Heart left ventricle (tissue), 16 donors: ENCODE measurements at regions not wholly inside any gene's neighbourhood (a gene's known extent, or its start where the extent isn't known, plus 50 kb on each side); places are given as distances from the start of the nearest gene placed in this dataset.

Experiments used
- ATAC-seq, 4 donors: fragments of 200-7000 bp; cut with Tn5 transposase; one replicate each; pipeline ENCODE4 v1.9.1; 2020 to 2022; ENCODE audit warnings: moderate library complexity in 4 of 4, mild to moderate bottlenecking in 3 of 4, moderate number of reproducible peaks in 1 of 4
- DNase-seq, 5 donors: peaks; one replicate each; pipeline ENCODE4 v3.0.0-alpha.2; 2020
- H3K27ac ChIP-seq, 12 donors: fragments of 200-600 bp; sonication (generic) in 4 of 12; one replicate each; pipeline versions ENCODE4 v1.5.0 to v1.8.0; 2016 to 2022; ENCODE audit warnings: mild to moderate bottlenecking in 2 of 12
- H3K27me3 ChIP-seq, 9 donors: fragments of 200-600 bp; sonication (generic) in 2 of 9; one replicate each; pipeline versions ENCODE4 v1.5.1 to v1.8.0; 2016 to 2022; ENCODE audit warnings: mild to moderate bottlenecking in 3 of 9
- H3K36me3 ChIP-seq, 9 donors: fragments of 200-600 bp; sonication (generic) in 2 of 9; one replicate each; pipeline versions ENCODE4 v1.5.0 to v1.8.0; 2018 to 2022; ENCODE audit warnings: mild to moderate bottlenecking in 2 of 9
- H3K4me1 ChIP-seq, 12 donors: fragments of 200-600 bp; sonication (generic) in 4 of 12; one replicate each; pipeline versions ENCODE4 v1.5.0 to v1.8.0; 2016 to 2022; ENCODE audit warnings: mild to moderate bottlenecking in 3 of 12
- H3K4me3 ChIP-seq, 12 donors: fragments of 200-600 bp; sonication (generic) in 4 of 12; one replicate each; pipeline versions ENCODE4 v1.5.0 to v1.8.0; 2017 to 2022; ENCODE audit warnings: mild to moderate bottlenecking in 9 of 12, moderate library complexity in 4 of 12
- H3K9me3 ChIP-seq, 12 donors: fragments of 200-600 bp; sonication (generic) in 4 of 12; one replicate each; pipeline versions ENCODE4 v1.5.0 to v1.8.0; 2016 to 2022; ENCODE audit warnings: mild to moderate bottlenecking in 1 of 12
- POLR2A ChIP-seq, 2 donors: fragments of 450-650 bp; IDR thresholded peaks; one replicate each; pipeline ENCODE4 v1.6.1; 2017; ENCODE audit warnings: antibody characterized with exemption in 2 of 2, mild to moderate bottlenecking in 2 of 2, moderate library complexity in 2 of 2
- WGBS, 4 donors: extraction: QIAGEN DNeasy Blood & Tissue Kit in 2 of 4; methylation state at CpG; one replicate each; pipeline versions ENCODE4 v1.1.5 to v1.1.7; 2013 to 2018; 5-methylcytosine and 5-hydroxymethylcytosine counted together
- intact Hi-C, 10 donors: fragments of 100-400 bp; cut with DNase I; formaldehyde crosslinking; loops; one replicate each; pipeline versions ENCODE4 v1.11.1 to v1.14.2; 2022
- TF ChIP-seq, protein P1 (sequence below), 12 donors: fragments of 200-600 bp; sonication (generic) in 4 of 12; IDR thresholded peaks; one replicate each; pipeline versions ENCODE4 v1.5.0 to v1.8.0; 2018 to 2022; ENCODE audit warnings: antibody characterized with exemption in 12 of 12, mild to moderate bottlenecking in 5 of 12
- donor health status: ischemic (EF 13 %, LVEDD 7.1; RV severe dilation, severe dysfunction).
- donor health status: healthy with polysubstance abuse.
- donor health status: DM: no; HTN: yes; CAD: no.
- donor health status: DM: no; HTN: no; CAD: no.
- donor health status: ischemic (EF 25% LVEDD 6.9; RV normal size, moderate dysfunction).
- donor health status: ischemic (EF 25% LVEDD 5.7; RV mildly dilated, moderate dysfunction).
- donor health status: healthy.
- donor health status: DM: yes; HTN: yes; CAD: no.
- donor health status: ischemic (EF 35%, LVEDD 5.7; RV mildly dilated, moderate dysfunction).
- donor health status: nonischemic (EF 11% LVEDD 7.7; RV severe dilation, severe dysfunction).
- donor health status: DM: yes; HTN: yes; CAD: no.
- donor health status: PGD.
- donor health status: ischemic (EF 29% LVEDD 5.4; RV normal size, mild dysfunction).
- donor health status: nonischemic (EF 23%, LVEDD 6.1; RV moderate dilation, normal function).

DNA sequence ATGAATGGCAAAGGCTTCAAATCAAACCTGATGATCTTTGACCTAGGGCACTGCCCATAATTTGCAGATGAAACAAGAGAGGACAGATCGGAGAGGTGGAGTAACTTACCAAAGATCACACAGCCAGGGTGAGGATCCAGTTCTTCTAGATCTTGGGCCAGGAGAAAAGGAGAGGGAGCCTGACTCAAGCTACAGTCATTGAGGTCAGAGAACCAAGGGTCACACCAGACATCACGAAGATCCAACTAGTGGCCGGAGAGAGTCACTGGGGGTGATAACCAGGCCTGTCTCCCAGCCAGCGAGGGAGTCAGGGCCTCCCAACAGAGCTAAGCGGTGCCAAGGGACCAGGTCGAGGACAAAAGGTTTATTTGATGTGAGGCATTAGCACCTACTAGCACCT, 115.0 kb downstream of the RIPK4 start:
- H3K4me3 ChIP-seq: no peak overlapping the region
- peaks cover 0 to 5% (median 0%) of the 10 kb centered on the region in 9 donors for H3K27me3 ChIP-seq
- no peak overlapping the region for H3K27ac ChIP-seq
- no peaks in the 10 kb centered on the region for H3K36me3 ChIP-seq
- DNase-seq (no peak), ATAC-seq (no peak)
- H3K9me3 ChIP-seq: no peaks in the 10 kb centered on the region
- TF ChIP-seq, protein P1, sequence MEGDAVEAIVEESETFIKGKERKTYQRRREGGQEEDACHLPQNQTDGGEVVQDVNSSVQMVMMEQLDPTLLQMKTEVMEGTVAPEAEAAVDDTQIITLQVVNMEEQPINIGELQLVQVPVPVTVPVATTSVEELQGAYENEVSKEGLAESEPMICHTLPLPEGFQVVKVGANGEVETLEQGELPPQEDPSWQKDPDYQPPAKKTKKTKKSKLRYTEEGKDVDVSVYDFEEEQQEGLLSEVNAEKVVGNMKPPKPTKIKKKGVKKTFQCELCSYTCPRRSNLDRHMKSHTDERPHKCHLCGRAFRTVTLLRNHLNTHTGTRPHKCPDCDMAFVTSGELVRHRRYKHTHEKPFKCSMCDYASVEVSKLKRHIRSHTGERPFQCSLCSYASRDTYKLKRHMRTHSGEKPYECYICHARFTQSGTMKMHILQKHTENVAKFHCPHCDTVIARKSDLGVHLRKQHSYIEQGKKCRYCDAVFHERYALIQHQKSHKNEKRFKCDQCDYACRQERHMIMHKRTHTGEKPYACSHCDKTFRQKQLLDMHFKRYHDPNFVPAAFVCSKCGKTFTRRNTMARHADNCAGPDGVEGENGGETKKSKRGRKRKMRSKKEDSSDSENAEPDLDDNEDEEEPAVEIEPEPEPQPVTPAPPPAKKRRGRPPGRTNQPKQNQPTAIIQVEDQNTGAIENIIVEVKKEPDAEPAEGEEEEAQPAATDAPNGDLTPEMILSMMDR (IDR thresholded peaks at IDR 0.05): no peak
- no peak for TF ChIP-seq POLR2A (IDR thresholded peaks at IDR 0.05)
- intact Hi-C loops: loop anchor here in 1 of 10 donors (10.0 kb wide), 1 partner anchor 63 kb away; no protein-coding TSS in a partner anchor
- WGBS, 4 donors: 84 to 91% (median 89%) methylated on average over 6 of the region's 6 CpGs
- H3K4me1 ChIP-seq: peaks cover 0 to 25% (median 6%) of the 10 kb centered on the region in 12 donors

DNA sequence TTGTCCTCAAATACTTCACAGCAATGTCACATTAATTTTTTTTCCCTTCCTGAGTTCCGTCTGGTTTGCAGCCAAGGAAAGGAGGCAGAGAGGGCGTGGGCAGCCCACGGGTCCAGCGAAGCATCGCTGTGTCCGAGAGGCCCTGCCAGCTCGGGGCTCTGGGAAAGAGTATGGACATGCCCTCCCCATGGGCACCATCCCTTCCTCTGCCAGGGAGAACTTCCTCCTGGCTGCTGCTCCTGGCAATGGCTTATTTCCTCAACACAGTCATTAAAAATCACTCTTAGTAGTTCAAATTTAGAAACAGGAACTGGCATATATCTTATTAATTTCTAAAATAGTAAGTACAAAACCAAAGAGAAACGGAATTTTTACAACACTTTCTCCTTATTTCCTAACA, 115.4 kb downstream of the RIPK4 start:
- Histone ChIP-seq H3K4me1 (peaks cover 0 to 25% (median 6%) of the 10 kb centered on the region in 12 donors), H3K27me3 (peaks cover 0 to 5% (median 0%) of the 10 kb centered on the region in 9 donors), H3K4me3 (no peak overlapping the region), H3K36me3 (no peaks in the 10 kb centered on the region), H3K9me3 (no peaks in the 10 kb centered on the region), H3K27ac (no peak overlapping the region)
- intact Hi-C loops: loop anchor here in 1 of 10 donors (10.0 kb wide), 1 partner anchor 63 kb away; no protein-coding TSS in a partner anchor
- no peak for TF ChIP-seq POLR2A (IDR thresholded peaks at IDR 0.05)
- TF ChIP-seq, protein P1 (IDR thresholded peaks at IDR 0.05): no peak
- WGBS, 4 donors: 29 to 46% (median 39%) methylated on average over 8 of the region's 8 CpGs
- ATAC-seq: no peak
- no peak for DNase-seq

DNA sequence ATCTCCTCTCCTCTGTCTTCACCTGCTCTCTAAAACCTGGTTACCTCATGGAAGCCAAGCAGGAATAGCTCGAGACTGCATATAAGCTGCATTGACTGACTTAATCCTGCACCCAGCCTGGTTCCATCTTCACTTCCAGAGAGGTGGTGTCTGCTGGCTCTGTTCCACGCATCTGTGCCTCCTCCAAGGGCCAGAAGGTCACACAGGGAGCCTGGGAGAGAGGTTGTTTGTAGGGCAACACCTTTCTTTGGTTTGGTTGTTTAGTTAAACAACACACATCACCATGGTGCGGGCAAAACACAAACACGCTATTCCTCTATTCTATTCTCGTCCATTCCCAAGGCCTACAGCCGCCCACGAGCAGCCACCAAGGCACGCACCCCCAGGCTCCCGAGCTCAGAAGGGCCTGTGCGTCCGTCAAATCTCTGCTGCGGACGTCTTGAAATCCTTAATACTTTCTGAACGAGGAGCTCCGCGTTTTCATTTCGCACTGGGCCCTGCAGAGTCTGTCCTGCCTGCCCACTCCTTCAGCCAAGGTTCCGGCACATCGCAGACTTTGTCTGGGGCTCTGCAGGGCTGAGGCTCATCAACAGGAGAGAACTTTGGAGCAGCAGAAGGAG, 116.2 kb downstream of the RIPK4 start:
- Histone ChIP-seq H3K4me3 (no peak overlapping the region), H3K27me3 (peaks cover 0 to 5% (median 0%) of the 10 kb centered on the region in 9 donors), H3K4me1 (peaks cover 0 to 25% (median 6%) of the 10 kb centered on the region in 12 donors), H3K27ac (no peak overlapping the region), H3K36me3 (no peaks in the 10 kb centered on the region), H3K9me3 (no peaks in the 10 kb centered on the region)
- intact Hi-C loops: loop anchor here in 1 of 10 donors (10.0 kb wide), 1 partner anchor 64 kb away; no protein-coding TSS in a partner anchor
- no peak for ATAC-seq
- DNase-seq: no peak
- WGBS, 4 donors: 89 to 92% (median 91%) methylated on average over 19 of the region's 19 CpGs
- TF ChIP-seq, protein P1 (IDR thresholded peaks at IDR 0.05): no peak
- TF ChIP-seq POLR2A (IDR thresholded peaks at IDR 0.05): no peak

DNA sequence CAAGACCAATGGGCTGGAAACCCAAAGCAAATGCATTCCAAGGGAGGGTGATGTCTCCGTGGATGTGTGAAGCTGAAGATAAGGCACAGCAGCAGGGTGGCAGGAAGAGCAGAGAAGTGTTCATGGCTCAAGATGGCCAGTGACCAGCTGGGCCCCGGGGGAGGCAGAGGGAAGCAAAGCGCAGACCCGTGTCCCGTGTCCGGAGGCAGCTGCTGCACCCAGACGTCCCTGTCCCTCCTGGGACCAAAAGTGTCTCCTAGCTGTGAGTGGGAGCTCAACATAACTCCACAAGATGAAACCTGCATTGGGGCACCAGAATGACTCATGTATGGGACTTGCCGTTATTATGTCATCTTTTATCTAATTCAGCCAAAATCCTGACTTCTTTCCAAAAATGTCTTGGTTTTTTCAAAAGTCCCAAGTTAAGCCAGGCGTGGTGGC, 118.2 kb downstream of the RIPK4 start:
- Histone ChIP-seq H3K9me3 (no peaks in the 10 kb centered on the region), H3K27ac (no peak overlapping the region), H3K4me1 (peaks cover 0 to 17% (median 5%) of the 10 kb centered on the region in 12 donors), H3K27me3 (peaks cover 0 to 5% (median 0%) of the 10 kb centered on the region in 9 donors), H3K4me3 (no peak overlapping the region), H3K36me3 (no peaks in the 10 kb centered on the region)
- WGBS, 4 donors: 41 to 59% (median 53%) methylated on average over 9 of the region's 9 CpGs
- intact Hi-C loops: no loop called here
- ATAC-seq (peak in 2 of 4 donors; percentile 58 to 61), DNase-seq (no peak)
- TF ChIP-seq POLR2A (IDR thresholded peaks at IDR 0.05): no peak
- TF ChIP-seq, protein P1 (IDR thresholded peaks at IDR 0.05): no peak
